ENCODE measurements at regions not wholly inside any gene's neighbourhood (a gene's known extent, or its start where the extent isn't known, plus 50 kb on each side); places are given as distances from the start of the nearest gene placed in this dataset.

GRCh38 chr16:54444851-54445458, 158.4 kb upstream of the IRX3 start:
- 35 to 65% methylated on average over 1 of the region's 1 CpG for WGBS, 2 donors

DNA sequence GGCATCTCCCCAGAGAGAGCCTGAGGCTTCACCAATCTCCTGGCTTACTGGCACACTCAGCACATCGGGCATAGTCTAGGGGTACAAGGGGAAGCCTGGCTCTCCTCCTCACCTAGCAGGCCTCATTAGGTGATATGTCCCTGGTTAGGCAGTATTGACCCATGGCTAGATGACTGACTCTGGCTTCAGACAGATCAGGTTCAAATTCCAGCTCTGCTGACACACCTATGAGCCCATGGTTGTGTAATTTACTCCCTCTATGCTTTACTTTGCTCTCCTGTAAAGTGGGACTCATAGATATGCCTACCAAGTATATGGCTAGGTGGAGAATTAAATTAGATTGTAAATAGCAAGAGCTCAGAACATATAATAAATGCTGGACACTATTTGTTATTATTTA, 157.3 kb upstream of the IRX3 start:
- Histone ChIP-seq H3K4me3 (no peak overlapping the region), H3K9me3 (no peaks in the 10 kb centered on the region), H3K27ac (no peak overlapping the region), H3K4me1 (peaks cover 4% of the 10 kb centered on the region), H3K27me3 (no peaks in the 10 kb centered on the region), H3K36me3 (ENCODE audit: low read depth, missing control alignments) (no peaks in the 10 kb centered on the region)
- DNase-seq, result no peak
- TF ChIP-seq, protein P1, sequence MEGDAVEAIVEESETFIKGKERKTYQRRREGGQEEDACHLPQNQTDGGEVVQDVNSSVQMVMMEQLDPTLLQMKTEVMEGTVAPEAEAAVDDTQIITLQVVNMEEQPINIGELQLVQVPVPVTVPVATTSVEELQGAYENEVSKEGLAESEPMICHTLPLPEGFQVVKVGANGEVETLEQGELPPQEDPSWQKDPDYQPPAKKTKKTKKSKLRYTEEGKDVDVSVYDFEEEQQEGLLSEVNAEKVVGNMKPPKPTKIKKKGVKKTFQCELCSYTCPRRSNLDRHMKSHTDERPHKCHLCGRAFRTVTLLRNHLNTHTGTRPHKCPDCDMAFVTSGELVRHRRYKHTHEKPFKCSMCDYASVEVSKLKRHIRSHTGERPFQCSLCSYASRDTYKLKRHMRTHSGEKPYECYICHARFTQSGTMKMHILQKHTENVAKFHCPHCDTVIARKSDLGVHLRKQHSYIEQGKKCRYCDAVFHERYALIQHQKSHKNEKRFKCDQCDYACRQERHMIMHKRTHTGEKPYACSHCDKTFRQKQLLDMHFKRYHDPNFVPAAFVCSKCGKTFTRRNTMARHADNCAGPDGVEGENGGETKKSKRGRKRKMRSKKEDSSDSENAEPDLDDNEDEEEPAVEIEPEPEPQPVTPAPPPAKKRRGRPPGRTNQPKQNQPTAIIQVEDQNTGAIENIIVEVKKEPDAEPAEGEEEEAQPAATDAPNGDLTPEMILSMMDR (IDR thresholded peaks at IDR 0.05), result no peak
- no peak for TF ChIP-seq POLR2A (IDR thresholded peaks at IDR 0.05)
- WGBS, 2 donors, result 83% methylated on average over 1 of the region's 1 CpG; no CpG with 5 or more reads in 1 of the 2 donors
- intact Hi-C loops (cut with DNase I; ENCODE audit: low total_unique reads), result no loop called here

More at GRCh38 chr16:54444851-54445458, 158.4 kb upstream of the IRX3 start:
- no peaks in the 10 kb centered on the region for H3K9me3 ChIP-seq
- H3K27me3 ChIP-seq, result no peaks in the 10 kb centered on the region
- TF ChIP-seq, protein P1 (IDR thresholded peaks at IDR 0.05), result no peak
- TF ChIP-seq POLR2A (IDR thresholded peaks at IDR 0.05), result no peak
- H3K4me1 ChIP-seq, result peaks cover 4% of the 10 kb centered on the region
- no peaks in the 10 kb centered on the region for H3K36me3 ChIP-seq (ENCODE audit: low read depth, missing control alignments)
- H3K4me3 ChIP-seq, result no peak overlapping the region
- intact Hi-C loops (cut with DNase I; ENCODE audit: low total_unique reads), result no loop called here
- no peak for DNase-seq
- no peak overlapping the region for H3K27ac ChIP-seq

GRCh38 chr16:54443352-54443751, 156.8 kb upstream of the IRX3 start:
- Histone ChIP-seq H3K4me3 (no peak overlapping the region), H3K9me3 (no peaks in the 10 kb centered on the region), H3K36me3 (ENCODE audit: low read depth, missing control alignments) (no peaks in the 10 kb centered on the region), H3K4me1 (peaks cover 4% of the 10 kb centered on the region), H3K27me3 (no peaks in the 10 kb centered on the region), H3K27ac (no peak overlapping the region)
- TF ChIP-seq, protein P1 (IDR thresholded peaks at IDR 0.05), result no peak
- TF ChIP-seq POLR2A (IDR thresholded peaks at IDR 0.05), result no peak
- intact Hi-C loops (cut with DNase I; ENCODE audit: low total_unique reads), result no loop called here
- no peak for DNase-seq

- Histone ChIP-seq H3K4me1 (peaks cover 4% of the 10 kb centered on the region), H3K9me3 (no peaks in the 10 kb centered on the region), H3K4me3 (no peak overlapping the region), H3K27me3 (no peaks in the 10 kb centered on the region), H3K27ac (no peak overlapping the region), H3K36me3 (ENCODE audit: low read depth, missing control alignments) (no peaks in the 10 kb centered on the region)
- TF ChIP-seq POLR2A (IDR thresholded peaks at IDR 0.05), result no peak
- TF ChIP-seq, protein P1 (IDR thresholded peaks at IDR 0.05), result no peak
- 70 to 76% methylated on average over 4 to 5 of the region's 5 CpGs for WGBS, 2 donors
- intact Hi-C loops (cut with DNase I; ENCODE audit: low total_unique reads), result no loop called here
- no peak for DNase-seq
Measured at GRCh38 chr16:54442864-54443263, 156.3 kb upstream of the IRX3 start.

DNA sequence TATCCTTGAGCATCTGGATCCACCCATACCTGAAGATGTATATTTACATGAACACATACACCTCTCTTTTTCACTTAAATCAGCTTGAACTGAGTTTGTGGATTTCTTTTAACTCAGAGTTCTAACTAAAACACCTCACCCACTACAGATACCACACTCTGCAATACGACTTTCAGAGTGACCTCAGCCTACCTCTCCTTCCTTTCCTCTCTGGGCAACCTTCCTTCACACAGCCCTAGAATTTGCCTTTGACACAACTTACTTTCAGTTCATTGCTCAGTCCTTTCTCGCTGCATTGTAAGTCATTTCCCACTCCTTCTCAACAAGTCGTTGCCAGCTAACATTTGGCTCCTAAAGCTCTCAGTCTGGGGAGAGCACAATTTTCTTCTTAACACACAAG, 151.9 kb upstream of the IRX3 start:
- DNase-seq, result no peak
- H3K9me3 ChIP-seq, result no peaks in the 10 kb centered on the region
- H3K36me3 ChIP-seq (ENCODE audit: low read depth, missing control alignments), result no peaks in the 10 kb centered on the region
- H3K27me3 ChIP-seq, result no peaks in the 10 kb centered on the region
- H3K27ac ChIP-seq, result no peak overlapping the region
- 50 to 52% methylated on average over 3 of the region's 3 CpGs for WGBS, 2 donors
- no peak overlapping the region for H3K4me3 ChIP-seq
- intact Hi-C loops (cut with DNase I; ENCODE audit: low total_unique reads), result no loop called here
- no peak for TF ChIP-seq POLR2A (IDR thresholded peaks at IDR 0.05)
- TF ChIP-seq, protein P1 (IDR thresholded peaks at IDR 0.05), result no peak
- H3K4me1 ChIP-seq, result no peaks in the 10 kb centered on the region
